ENCODE measurements at regions not wholly inside any gene's neighbourhood (a gene's known extent, or its start where the extent isn't known, plus 50 kb on each side); places are given as distances from the start of the nearest gene placed in this dataset.

GRCh38 chr5:106757672-106758071, 913.1 kb downstream of the EFNA5 start:
- H3K27ac Mint-ChIP-seq = no peak overlapping the region
- Histone ChIP-seq H2AFZ (ENCODE audit: low read length) (no peak overlapping the region), H3K4ac (ENCODE audit: low read depth, low read length) (no peak overlapping the region), H3K18ac (ENCODE audit: insufficient read length, low read depth, low read length) (no peak overlapping the region), H4K91ac (ENCODE audit: insufficient read length, low read depth, low read length) (no peak overlapping the region), H3K23ac (ENCODE audit: insufficient read length, low read depth, low read length) (no peak overlapping the region), H3K79me1 (ENCODE audit: insufficient read depth, low read depth, low read length, poor library complexity, severe bottlenecking) (no peaks in the 10 kb centered on the region), H3K4me1 (ENCODE audit: insufficient read depth, low read length) (no peaks in the 10 kb centered on the region; the same call in 1 of the 2 replicates), H3K14ac (ENCODE audit: insufficient read depth, low read length) (no peak overlapping the region), H2BK15ac (ENCODE audit: low read depth, low read length) (no peak overlapping the region), H2AK5ac (ENCODE audit: insufficient read length, low read length) (no peak overlapping the region), H3K79me2 (ENCODE audit: insufficient read depth, low read length) (no peaks in the 10 kb centered on the region), H3T11ph (ENCODE audit: low read length) (no peak overlapping the region), H3K23me2 (ENCODE audit: insufficient read length, low read depth, low read length, poor library complexity, severe bottlenecking) (no peaks in the 10 kb centered on the region), H2BK5ac (ENCODE audit: insufficient read length, low read length) (no peak overlapping the region), H2BK20ac (ENCODE audit: low read depth, low read length, poor library complexity, severe bottlenecking) (no peak overlapping the region), H3K27ac (ENCODE audit: insufficient read length, low read depth, low read length) (no peak overlapping the region), H2BK120ac (ENCODE audit: low read depth, low read length, poor library complexity, severe bottlenecking) (no peak overlapping the region), H3K4me2 (ENCODE audit: insufficient read depth, insufficient read length, low read length) (no peak overlapping the region), H3K9me3 (ENCODE audit: control insufficient read depth, low read depth, low read length) (no peaks in the 10 kb centered on the region), H4K20me1 (ENCODE audit: control insufficient read depth, insufficient read depth, insufficient read length) (no peaks in the 10 kb centered on the region), H4K8ac (replicated peaks; ENCODE audit: insufficient read length, low read depth, low read length) (no peak overlapping the region), H4K5ac (ENCODE audit: insufficient read length, low read depth, low read length) (no peak overlapping the region), H3K56ac (ENCODE audit: insufficient read length, low read depth, low read length) (no peak overlapping the region), H3K9ac (ENCODE audit: extremely low read depth, insufficient read length, low read length) (no peak overlapping the region), H3K27me3 (ENCODE audit: insufficient read depth, low read length) (no peaks in the 10 kb centered on the region), H2BK12ac (ENCODE audit: insufficient read length, low read depth, low read length) (no peak overlapping the region)
- peaks cover 20 to 22% of the 10 kb centered on the region in 2 experiments for H3K4me1 Mint-ChIP-seq
- no peaks in the 10 kb centered on the region for H3K36me3 Mint-ChIP-seq (ENCODE audit: insufficient read depth in 1 of 3, low read depth in 3 of 3)
- DNase-seq = no peak
- H3K27me3 Mint-ChIP-seq (ENCODE audit: low read depth) = no peaks in the 10 kb centered on the region
- WGBS (ENCODE audit: extremely low coverage, insufficient read length, low lambda C conversion rate) = no CpG with 5 or more reads among the region's 3 CpGs
- no peak overlapping the region for H3K4me3 Mint-ChIP-seq
- no peak for TF ChIP-seq CTCF (conservative IDR thresholded peaks at IDR 0.05)
- H3K9me3 Mint-ChIP-seq = no peaks in the 10 kb centered on the region
